ENCODE measurements at regions not wholly inside any gene's neighbourhood (a gene's known extent, or its start where the extent isn't known, plus 50 kb on each side); places are given as distances from the start of the nearest gene placed in this dataset.
"Not testable (repeated sequence)": the region's sequence is repeated elsewhere in the genome, so short reads cannot be mapped to it uniquely, and the experiment has no call there.

GRCh38 chr18:56312551-56313335 lies 325.6 kb downstream of the TXNL1 start:
- DNase-seq: no peak

DNA sequence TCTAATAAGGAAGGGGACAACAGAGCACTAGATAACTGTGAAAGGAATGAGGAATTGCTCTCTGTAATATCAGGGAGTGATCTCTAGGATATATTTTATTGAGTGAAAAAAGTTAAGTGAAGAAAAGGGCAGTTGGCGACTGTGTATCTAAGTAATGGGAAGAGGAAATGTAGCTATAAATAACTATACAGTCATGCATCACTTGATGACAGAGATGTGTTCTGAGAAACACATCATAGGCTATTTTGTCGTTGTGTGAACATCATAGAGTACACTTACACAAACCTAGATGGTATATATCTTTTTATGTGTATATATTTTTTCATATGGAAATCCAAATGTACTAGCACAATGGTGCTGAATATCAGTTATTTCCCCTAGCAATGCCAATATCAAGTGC lies 329.3 kb downstream of the TXNL1 start:
- no peak for DNase-seq

DNA sequence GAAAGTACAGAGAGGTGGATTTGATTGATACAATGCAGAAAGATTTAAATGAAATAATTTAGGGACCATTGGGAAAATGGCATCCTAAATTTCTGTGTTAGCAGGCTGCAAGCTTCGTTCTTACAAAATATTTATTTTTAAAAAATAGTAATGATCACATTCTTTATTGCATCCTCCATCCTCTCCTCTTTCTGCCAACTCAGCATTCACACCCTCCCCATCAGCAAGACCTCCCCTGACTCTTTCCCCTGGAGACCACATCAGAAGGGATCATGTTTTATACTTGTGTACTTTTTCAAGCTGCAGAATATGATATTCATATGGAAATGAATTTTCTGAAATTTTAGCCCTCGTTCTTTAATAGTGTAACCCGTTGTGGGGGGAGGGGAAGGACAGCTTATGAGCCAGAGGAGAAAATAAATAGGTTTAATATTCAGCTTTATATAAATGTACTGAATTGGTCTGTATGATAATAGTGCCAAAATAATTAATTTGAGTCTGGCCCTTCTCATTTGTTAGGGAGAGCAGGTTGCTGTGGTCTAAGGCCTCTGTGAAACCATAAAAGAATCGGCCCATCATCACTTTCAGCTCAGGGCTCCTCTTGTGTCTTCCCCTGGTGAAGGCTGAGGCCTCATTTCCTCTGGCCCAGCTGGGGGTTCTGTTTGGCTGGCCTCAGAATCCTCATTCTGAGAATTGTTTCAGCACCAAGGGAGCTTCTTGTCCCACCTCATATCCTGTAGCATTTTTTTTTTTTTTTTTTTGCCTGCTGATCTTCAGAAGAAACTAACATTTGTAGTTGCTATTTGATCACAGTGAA lies 330.8 kb downstream of the TXNL1 start:
- peak; percentile 54 for DNase-seq

GRCh38 chr18:56306797-56307196 lies 331.6 kb downstream of the TXNL1 start:
- DNase-seq: no peak

GRCh38 chr18:56305583-56305982 lies 332.8 kb downstream of the TXNL1 start:
- no peak for DNase-seq

DNA sequence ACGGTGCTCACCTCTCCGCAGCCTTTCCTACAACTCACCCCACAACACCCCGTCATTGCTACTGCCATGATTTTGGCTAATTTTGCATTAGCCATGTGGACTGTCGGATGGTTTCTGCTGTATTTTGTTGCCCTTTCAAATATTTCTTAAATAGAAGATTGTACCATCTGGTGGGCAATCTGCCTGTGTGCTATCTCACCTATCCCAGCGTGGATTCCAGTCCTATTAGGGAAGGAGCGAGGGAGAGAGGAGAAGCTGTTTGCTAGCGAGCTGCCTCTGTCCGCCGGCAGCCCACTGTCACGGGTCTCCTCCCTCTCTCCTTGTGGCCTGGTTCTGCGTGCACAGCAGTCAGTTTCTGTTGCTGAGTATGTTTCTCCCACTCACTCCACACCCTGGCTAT lies 336.2 kb downstream of the TXNL1 start:
- no peak for DNase-seq

DNA sequence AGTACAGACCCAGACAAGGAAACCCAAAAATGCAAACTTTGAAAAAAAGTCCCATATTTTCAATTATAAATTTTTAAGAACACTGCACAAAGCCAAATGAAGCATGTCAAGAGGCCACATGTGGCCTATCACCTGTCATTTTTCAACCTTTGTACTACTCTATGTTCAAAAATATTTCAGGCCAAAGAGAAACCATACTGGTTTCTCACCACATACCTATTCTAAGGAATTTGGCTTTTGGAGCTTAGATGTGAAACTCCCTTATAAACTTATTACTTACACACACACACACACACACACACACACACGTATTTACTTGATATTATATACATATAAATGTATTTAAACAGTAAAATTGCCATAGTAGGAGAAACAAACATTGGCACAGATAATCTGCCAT lies 338.7 kb downstream of the TXNL1 start:
- DNase-seq: no peak

GRCh38 chr18:56298935-56299334 lies 339.5 kb downstream of the TXNL1 start:
- DNase-seq: no peak

GRCh38 chr18:56296381-56296780 lies 342.0 kb downstream of the TXNL1 start:
- DNase-seq: no peak

GRCh38 chr18:56294484-56295183 lies 343.8 kb downstream of the TXNL1 start:
- DNase-seq: no peak

DNA sequence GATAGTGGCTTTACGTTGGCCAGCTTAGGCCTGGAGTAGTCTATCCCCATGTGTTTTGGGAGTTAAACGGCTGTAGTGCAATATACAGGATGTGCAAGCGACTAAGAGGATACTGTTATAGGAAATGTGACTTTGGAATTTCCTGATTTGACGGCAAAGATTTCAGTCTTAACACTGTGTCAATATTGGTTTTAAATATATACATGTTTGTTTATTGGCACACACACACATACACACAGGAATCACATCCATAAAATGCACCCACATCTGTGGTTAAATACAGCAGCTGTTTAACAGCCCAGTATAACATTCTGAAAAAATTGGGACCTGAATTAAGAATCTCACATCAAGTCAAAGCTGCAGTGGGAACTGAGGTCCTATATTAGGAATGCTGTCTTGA lies 347.1 kb downstream of the TXNL1 start:
- DNase-seq: no peak

DNA sequence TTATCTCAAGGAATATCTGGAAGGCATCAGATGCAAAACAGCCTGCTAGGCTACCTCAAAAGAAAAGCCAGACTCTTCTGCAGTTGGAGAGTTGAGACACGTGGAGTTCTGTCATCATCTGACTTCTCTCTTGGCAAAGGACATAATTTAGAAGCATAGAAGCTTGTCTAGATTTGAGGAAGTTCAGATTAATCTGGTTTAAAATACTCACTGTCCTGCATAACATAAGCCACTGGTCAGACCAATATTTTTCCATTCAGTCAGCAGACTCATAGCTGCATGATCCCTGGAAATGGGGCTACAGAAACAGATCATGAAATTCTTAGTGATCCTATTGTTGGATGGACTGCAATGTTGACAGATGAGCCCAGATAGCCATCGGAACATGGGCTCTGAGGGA lies 349.0 kb downstream of the TXNL1 start:
- DNase-seq: no peak

DNA sequence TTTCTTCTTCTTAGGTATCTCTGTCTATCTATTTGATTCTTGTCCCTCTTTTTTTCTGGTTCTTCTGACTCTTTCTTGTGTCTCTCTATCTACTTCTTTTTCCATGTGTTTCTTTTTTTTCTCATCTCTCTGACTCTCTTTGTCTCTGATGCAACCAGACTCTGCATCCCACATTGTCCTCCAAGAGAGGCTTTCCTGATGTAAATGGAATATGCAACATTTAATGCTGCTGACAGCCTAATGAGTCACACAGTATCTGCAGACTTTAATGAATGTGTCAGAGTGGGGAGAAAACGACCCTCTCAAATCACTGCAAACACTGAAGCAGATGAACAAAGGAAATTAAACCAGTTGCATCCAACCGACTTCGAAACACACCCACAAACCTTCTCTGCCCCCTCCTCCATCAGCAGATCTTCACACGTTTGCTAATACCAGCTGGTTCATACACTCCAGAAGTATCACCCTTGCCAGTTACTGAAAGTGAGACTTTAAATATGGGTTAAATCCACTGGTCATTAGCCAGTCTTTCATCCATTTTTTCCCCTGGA lies 351.5 kb downstream of the TXNL1 start:
- DNase-seq: no peak

DNA sequence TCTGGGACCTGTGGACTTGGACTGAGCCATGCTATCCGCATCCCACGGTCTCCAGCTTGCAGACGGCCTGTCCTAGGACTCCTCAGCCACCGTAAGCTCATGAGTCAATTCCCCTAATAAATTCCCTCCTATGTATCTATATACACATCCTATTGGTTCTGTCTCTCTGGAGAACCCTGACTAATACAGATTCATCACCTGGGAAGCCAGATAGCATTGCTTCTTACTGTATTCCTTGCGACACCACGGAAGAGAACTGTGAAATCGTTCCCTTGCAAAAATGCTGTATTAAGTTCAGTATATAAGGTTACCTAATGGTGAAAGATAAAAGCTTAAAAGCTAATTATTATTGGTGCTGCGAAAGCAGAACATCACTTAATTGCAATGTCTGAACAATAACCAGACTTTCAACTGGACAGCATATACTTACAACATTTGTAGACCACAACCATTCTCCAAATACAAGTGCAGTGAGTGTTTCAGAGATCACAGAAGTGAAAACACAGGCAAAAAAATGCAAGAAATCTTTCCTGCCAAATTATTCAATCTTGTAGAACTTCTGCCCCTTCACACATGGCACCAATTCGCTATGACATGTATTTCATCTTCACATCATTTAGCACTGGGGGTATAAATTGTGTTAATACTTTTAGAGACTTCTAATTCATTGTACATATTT lies 352.9 kb downstream of the TXNL1 start:
- DNase-seq: no peak

DNA sequence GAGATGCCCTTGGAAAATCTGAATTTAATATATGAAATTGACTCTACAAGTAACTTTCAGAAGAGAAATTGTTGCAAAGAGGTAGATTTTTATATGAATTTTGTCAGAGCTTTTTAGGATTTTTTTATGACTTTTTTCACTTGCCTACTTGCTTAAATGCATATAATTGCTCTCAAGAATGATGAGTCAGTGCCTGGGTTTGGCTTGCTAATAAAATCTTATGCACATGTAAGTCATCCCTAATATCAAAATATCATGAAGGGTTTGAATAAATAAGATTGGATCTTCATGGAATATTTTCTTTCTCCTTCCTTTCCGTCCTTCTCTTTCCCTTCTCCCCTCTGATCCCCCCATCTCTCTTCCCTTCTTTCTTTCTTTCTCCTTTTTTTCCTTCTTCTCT lies 354.1 kb downstream of the TXNL1 start:
- no peak for DNase-seq

DNA sequence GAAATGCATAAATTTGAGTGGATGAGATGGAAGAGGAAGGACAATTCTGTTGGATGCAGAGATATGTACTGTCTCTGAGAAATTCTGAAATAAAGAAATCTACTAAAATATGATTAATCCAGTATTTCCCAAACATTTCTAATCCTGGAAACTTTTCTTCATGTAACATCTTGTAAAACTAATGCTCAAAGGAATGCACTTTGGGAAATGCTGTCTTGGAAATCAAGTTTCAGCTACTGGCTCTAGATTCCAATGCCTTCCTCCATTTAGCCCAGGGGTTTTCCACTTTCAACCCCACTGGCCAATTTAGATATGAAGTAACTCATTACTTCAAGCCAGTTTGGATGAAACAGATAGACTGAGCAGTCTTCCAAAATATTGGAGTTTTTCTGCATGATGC lies 355.1 kb downstream of the TXNL1 start:
- no peak for DNase-seq

DNA sequence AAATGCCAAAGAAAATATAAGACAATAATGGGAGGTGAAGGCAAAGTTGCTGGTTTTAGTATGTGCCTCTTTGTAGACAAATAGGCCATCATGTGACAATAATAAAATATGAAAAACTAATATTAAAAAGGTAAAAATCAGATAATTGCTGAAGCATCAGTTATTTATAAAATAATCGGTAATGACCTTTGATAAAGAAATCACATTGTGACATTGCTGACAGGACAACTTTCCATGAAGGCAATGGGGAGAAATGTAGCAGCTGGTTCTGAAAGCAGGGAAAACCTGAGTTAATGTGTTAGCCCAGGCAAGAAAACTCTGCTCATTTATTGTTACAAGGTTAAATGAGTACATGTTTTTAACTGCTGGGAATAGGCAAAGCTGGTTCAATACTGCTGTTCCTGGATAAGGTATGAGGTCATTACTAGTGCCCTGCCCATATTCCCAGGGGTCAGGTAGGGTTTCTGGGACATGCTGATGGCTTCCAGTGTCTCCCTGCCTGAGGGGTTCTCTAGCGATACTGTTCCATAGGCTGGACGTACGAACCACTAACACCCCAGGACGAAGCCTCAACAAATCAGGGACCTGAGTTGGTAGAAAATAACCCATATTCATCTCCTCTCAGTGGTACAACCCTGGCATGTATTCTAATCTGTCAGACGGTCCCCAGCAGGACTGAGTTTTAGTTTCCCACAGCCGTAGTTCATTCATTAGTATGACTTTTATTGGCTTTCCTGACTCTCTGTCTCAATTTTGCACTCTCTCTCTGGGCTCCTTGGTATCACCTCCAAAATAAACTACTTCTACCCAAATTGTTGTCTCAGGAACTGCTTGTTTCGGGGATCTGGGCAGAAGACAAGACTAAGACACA lies 355.9 kb downstream of the TXNL1 start:
- no peak for DNase-seq

GRCh38 chr18:56279816-56280215 lies 358.6 kb downstream of the TXNL1 start:
- DNase-seq: not testable (repeated sequence)

DNA sequence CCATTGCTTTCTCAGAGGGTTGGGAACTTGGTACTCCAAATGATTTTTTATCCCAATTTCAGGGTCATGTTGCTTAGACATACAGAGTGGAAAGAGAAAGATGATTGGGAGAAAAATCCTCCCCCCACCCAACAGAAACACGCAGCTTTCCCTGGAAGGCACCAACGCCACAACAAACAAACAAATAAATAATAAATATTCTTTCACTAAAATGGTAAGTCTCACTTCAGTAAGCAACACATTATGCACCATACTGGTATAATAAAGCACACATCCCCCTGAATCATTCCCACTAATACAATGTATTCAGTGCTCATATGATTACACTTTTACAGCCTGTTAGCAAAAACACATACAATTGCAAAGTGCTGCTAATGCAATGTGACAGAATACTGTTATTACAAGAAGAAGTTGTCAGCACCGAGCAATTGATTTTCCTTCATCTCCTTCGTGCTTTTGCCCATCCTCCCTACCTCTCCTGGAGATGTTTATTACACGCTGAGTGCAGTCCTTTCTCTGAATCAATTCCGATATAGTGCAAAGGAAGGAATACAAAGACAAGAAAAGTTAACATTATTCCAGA lies 359.9 kb downstream of the TXNL1 start:
- no peak for DNase-seq

DNA sequence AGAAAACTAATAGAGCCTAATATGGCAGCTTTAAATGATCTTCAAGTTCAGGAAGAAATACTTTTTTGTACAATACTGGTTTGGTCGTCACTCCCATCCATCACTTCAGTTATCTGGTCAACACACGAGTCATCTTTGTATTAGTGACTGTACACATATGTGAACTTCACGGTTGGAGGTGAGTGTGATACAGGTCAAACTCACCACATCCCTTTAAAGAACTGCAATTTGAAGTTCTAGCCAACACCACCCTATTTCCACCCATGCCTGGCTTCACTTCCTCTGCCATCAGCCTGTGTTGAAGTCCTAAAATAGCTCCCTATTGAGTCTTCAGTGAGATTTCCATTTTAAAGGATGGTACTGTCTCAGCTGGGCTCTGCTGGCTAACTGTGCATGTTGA lies 361.9 kb downstream of the TXNL1 start:
- no peak for DNase-seq

GRCh38 chr18:56273541-56274219 lies 364.7 kb downstream of the TXNL1 start:
- no peak for DNase-seq
